Naive thymus-derived CD4-positive, alpha-beta T cell (primary cell): ENCODE measurements at regions not wholly inside any gene's neighbourhood (a gene's known extent, or its start where the extent isn't known, plus 50 kb on each side); places are given as distances from the start of the nearest gene placed in this dataset.

Experiments used
- ATAC-seq: fragments of 150-1000 bp; cut with Tn5 transposase; 2 replicates; pipeline ENCODE4 v1.10.0; 2021; ENCODE audit warnings: mild to moderate bottlenecking, moderate library complexity
- CTCF ChIA-PET: fragments of 350-600 bp; sonication (Branson Sonifier 250); formaldehyde crosslinking; loops from one replicate; lab custom pipeline; 2021; ENCODE audit warnings: antibody characterized with exemption; lab: Charles Lee
- POLR2A ChIA-PET: fragments of 350-600 bp; sonication (Branson Sonifier 250); formaldehyde crosslinking; loops from one replicate; lab custom pipeline; 2021; ENCODE audit warnings: antibody characterized with exemption, inconsistent platforms; lab: Charles Lee
- DNase-seq, 9 donors: peaks; one replicate each; pipeline versions ENCODE4 v3.0.0 to v3.0.0-alpha.2; 2020 to 2022; ENCODE audit warnings: mixed read lengths in 1 of 9
- H3K27ac ChIP-seq: one replicate; pipeline ENCODE4 v1.7.0; 2013; ENCODE audit warnings: mild to moderate bottlenecking, low read depth, low read length, moderate library complexity
- H3K27me3 ChIP-seq, 2 donors: one replicate each; pipeline ENCODE4 v1.7.0; 2013; ENCODE audit warnings: low read length in 2 of 2, mild to moderate bottlenecking in 2 of 2, moderate library complexity in 2 of 2; ENCODE audit not compliant: control insufficient read depth in 2 of 2, insufficient read depth in 2 of 2
- H3K36me3 ChIP-seq, 3 experiments: 1 replicate in 2 of 3; 2 replicates in 1 of 3; pipeline ENCODE4 v1.7.0; 2013; ENCODE audit warnings: low read length in 3 of 3, mild to moderate bottlenecking in 3 of 3, moderate library complexity in 1 of 3; ENCODE audit not compliant: insufficient read depth in 3 of 3, control insufficient read depth in 2 of 3
- H3K4me1 ChIP-seq, 2 donors: one replicate each; pipeline ENCODE4 v1.7.0; 2013; ENCODE audit warnings: low read length in 2 of 2, mild to moderate bottlenecking in 2 of 2, moderate library complexity in 1 of 2; ENCODE audit not compliant: control insufficient read depth in 2 of 2, insufficient read depth in 2 of 2
- H3K4me3 ChIP-seq: 2 replicates; pipeline ENCODE4 v1.7.0; 2013; ENCODE audit warnings: mild to moderate bottlenecking, low read length
- H3K9me3 ChIP-seq, 3 experiments: 1 replicate in 2 of 3; 2 replicates in 1 of 3; pipeline ENCODE4 v1.7.0; 2013; ENCODE audit warnings: low read length in 3 of 3; ENCODE audit not compliant: control insufficient read depth in 2 of 3
- H3K27ac Mint-ChIP-seq, 9 donors: one replicate each; pipeline ENCODE4 v1.8.0; 2020 to 2022; ENCODE audit warnings: mixed read lengths in 9 of 9, mild to moderate bottlenecking in 8 of 9, moderate library complexity in 5 of 9, inconsistent platforms in 2 of 9
- H3K27me3 Mint-ChIP-seq, 5 donors: one replicate each; pipeline ENCODE4 v1.8.0; 2021 to 2022; ENCODE audit warnings: mixed read lengths in 5 of 5, mild to moderate bottlenecking in 1 of 5
- H3K36me3 Mint-ChIP-seq, 5 donors: one replicate each; pipeline ENCODE4 v1.8.0; 2020 to 2022; ENCODE audit warnings: mixed read lengths in 5 of 5, mild to moderate bottlenecking in 3 of 5, inconsistent platforms in 1 of 5
- H3K4me1 Mint-ChIP-seq, 7 donors: one replicate each; pipeline ENCODE4 v1.8.0; 2020 to 2022; ENCODE audit warnings: mixed read lengths in 7 of 7, mild to moderate bottlenecking in 3 of 7, inconsistent platforms in 1 of 7
- H3K4me3 Mint-ChIP-seq, 10 donors: one replicate each; pipeline ENCODE4 v1.8.0; 2020 to 2022; ENCODE audit warnings: mild to moderate bottlenecking in 10 of 10, mixed read lengths in 10 of 10, moderate library complexity in 6 of 10, inconsistent platforms in 2 of 10
- H3K9me3 Mint-ChIP-seq, 11 donors: one replicate each; pipeline ENCODE4 v1.8.0; 2020 to 2022; ENCODE audit warnings: mixed read lengths in 11 of 11, mild to moderate bottlenecking in 4 of 11, inconsistent platforms in 1 of 11, moderate library complexity in 1 of 11
- intact Hi-C, 2 donors: fragments of 100-400 bp; cut with micrococcal nuclease; formaldehyde crosslinking; loops; one replicate each; pipeline ENCODE4 v1.15.1; 2023

DNA sequence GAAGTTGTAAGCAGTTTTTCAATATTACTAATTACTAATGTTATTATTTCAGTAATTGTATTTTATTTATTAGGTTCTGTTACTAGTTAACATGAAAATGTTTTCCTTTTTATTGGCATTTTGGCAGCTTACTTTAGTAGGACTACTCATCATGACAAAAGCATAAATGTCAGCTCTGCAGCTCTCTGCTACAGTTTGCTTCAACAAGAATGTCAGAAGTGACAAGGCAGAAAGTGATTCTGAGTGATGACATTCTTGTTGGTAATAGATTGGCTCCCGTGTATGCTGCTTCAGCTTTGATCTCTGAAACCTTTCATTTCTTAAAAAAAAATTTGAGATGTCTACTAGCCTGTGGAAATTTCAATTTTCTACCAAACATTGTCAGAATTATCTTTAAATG, 1193.9 kb downstream of the FSTL5 start:
- Mint-ChIP-seq H3K9me3 (peaks cover 0 to 29% (median 4%) of the 10 kb centered on the region in 11 donors), H3K36me3 (no peaks in the 10 kb centered on the region), H3K27me3 (no peaks in the 10 kb centered on the region), H3K27ac (no peak overlapping the region), H3K4me1 (no peaks in the 10 kb centered on the region), H3K4me3 (no peak overlapping the region)
- Histone ChIP-seq H3K27ac (no peak overlapping the region), H3K4me3 (no peak overlapping the region), H3K9me3 (no peaks in the 10 kb centered on the region), H3K36me3 (no peaks in the 10 kb centered on the region), H3K27me3 (no peaks in the 10 kb centered on the region), H3K4me1 (no peaks in the 10 kb centered on the region)
- no peak for ATAC-seq
- DNase-seq = no peak
- ChIA-PET POLR2A (no interaction called here), CTCF (no interaction called here)
- intact Hi-C loops = no loop called here

DNA sequence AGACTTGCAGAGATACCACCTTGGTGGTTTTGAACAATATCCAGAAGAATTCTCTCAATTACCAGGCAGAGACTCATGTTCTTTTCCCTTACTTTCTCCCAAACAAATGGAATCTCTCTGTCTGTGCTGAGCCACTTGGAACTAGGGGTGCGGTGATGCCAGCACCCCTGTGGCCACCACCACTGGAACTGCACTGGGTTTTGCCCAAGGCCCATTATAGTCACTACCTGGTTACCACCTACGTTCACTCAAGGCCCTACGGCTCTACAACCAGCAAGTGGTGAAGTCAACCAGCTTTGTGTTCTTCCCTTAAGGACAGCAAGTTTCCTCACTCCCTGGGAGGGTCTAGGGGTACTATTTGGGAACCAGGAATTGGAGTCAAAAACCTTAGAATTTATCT, 1183.7 kb downstream of the FSTL5 start:
- Mint-ChIP-seq H3K36me3 (no peaks in the 10 kb centered on the region), H3K27ac (no peak overlapping the region), H3K27me3 (no peaks in the 10 kb centered on the region), H3K9me3 (peaks cover 2 to 29% (median 7%) of the 10 kb centered on the region in 11 donors), H3K4me3 (no peak overlapping the region), H3K4me1 (no peaks in the 10 kb centered on the region)
- ChIA-PET CTCF (no interaction called here), POLR2A (no interaction called here)
- H3K4me1 ChIP-seq = no peaks in the 10 kb centered on the region
- no peaks in the 10 kb centered on the region for H3K9me3 ChIP-seq
- no peaks in the 10 kb centered on the region for H3K36me3 ChIP-seq
- intact Hi-C loops = no loop called here
- no peaks in the 10 kb centered on the region for H3K27me3 ChIP-seq
- DNase-seq = no peak
- no peak overlapping the region for H3K4me3 ChIP-seq
- no peak overlapping the region for H3K27ac ChIP-seq
- ATAC-seq = no peak

DNA sequence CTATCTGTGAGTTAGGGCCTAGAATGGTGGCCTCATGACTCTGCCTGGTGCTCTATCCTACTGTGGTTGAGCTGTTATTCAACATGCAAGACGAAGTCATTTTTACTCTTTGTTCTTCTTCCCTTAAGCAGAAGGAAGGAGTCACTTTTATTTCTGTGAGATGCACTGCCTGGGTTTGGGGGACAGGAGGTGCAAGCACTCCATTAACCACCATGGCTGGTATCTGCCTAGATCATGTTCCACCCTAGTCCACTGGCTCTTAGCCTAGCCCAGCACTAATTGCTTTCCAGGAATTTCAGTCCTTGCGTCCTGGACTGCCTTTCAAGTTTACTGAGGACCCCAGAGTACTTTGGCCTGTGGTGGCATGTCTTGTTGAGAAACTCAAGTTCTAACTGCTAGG, 1182.7 kb downstream of the FSTL5 start:
- H3K36me3 Mint-ChIP-seq = no peaks in the 10 kb centered on the region
- no peaks in the 10 kb centered on the region for H3K36me3 ChIP-seq
- no peak for ATAC-seq
- no peaks in the 10 kb centered on the region for H3K4me1 Mint-ChIP-seq
- no peak overlapping the region for H3K4me3 Mint-ChIP-seq
- no peak overlapping the region for H3K27ac Mint-ChIP-seq
- no peak for DNase-seq
- no peaks in the 10 kb centered on the region for H3K9me3 ChIP-seq
- intact Hi-C loops = no loop called here
- H3K27me3 ChIP-seq = no peaks in the 10 kb centered on the region
- no peak overlapping the region for H3K4me3 ChIP-seq
- peaks cover 2 to 22% (median 7%) of the 10 kb centered on the region in 11 donors for H3K9me3 Mint-ChIP-seq
- no peaks in the 10 kb centered on the region for H3K4me1 ChIP-seq
- H3K27ac ChIP-seq = no peak overlapping the region
- no peaks in the 10 kb centered on the region for H3K27me3 Mint-ChIP-seq
- POLR2A ChIA-PET = no interaction called here
- CTCF ChIA-PET = no interaction called here

DNA sequence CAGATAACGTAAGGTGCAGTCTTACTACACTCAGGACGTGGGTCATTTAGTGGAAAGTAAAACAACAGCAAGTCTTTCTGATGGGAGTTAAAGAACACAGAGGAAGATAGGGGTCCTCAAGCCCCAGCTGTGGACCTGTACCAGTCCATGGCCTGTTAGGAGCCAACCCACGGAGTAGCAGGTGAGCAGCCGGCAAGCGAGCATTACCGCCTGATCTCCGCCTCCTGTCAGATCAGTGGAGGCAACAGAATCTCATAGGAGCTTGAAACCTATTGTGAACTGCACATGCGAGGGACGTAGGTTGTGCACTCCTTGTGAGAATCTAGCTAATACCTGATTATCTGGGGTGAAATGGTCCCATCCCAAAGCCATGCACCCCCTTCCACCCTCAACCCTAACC, 1180.8 kb downstream of the FSTL5 start:
- no peak overlapping the region for H3K27ac Mint-ChIP-seq
- no peaks in the 10 kb centered on the region for H3K36me3 Mint-ChIP-seq
- Histone ChIP-seq H3K27me3 (no peaks in the 10 kb centered on the region), H3K4me1 (no peaks in the 10 kb centered on the region), H3K27ac (no peak overlapping the region), H3K9me3 (no peaks in the 10 kb centered on the region), H3K36me3 (no peaks in the 10 kb centered on the region), H3K4me3 (no peak overlapping the region)
- peaks cover 2 to 22% (median 7%) of the 10 kb centered on the region in 11 donors for H3K9me3 Mint-ChIP-seq
- CTCF ChIA-PET = no interaction called here
- intact Hi-C loops = no loop called here
- no peaks in the 10 kb centered on the region for H3K27me3 Mint-ChIP-seq
- ATAC-seq (no peak), DNase-seq (no peak)
- H3K4me1 Mint-ChIP-seq = no peaks in the 10 kb centered on the region
- POLR2A ChIA-PET = no interaction called here
- H3K4me3 Mint-ChIP-seq = no peak overlapping the region

DNA sequence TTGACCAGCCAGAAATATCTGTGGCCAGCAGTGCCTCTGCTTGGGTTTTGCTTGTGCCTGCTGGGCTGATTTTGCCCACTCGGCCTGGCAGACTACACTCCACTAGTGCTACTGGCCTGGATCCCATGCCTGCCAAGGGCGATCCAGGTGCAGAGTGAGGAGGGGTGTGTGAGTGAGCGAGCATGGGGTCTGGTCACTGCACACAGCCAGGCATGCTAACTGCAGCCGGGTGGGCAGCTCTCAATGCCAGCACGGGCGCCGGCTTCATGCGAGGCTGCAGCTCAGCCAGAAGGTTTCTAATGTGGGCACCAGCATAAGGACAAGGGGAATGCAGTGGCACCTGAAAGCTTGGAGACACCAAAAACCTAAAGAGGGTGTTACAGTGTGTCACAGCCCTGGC, 1161.4 kb downstream of the FSTL5 start:
- intact Hi-C loops = no loop called here
- H3K4me3 ChIP-seq = no peak overlapping the region
- ChIA-PET CTCF (no interaction called here), POLR2A (no interaction called here)
- no peaks in the 10 kb centered on the region for H3K36me3 ChIP-seq
- no peaks in the 10 kb centered on the region for H3K27me3 ChIP-seq
- DNase-seq (no peak), ATAC-seq (no peak)
- Mint-ChIP-seq H3K9me3 (peaks cover 0 to 8% (median 2%) of the 10 kb centered on the region in 11 donors), H3K27ac (no peak overlapping the region), H3K27me3 (no peaks in the 10 kb centered on the region), H3K4me3 (no peak overlapping the region), H3K4me1 (no peaks in the 10 kb centered on the region), H3K36me3 (no peaks in the 10 kb centered on the region)
- no peaks in the 10 kb centered on the region for H3K9me3 ChIP-seq
- no peak overlapping the region for H3K27ac ChIP-seq
- no peaks in the 10 kb centered on the region for H3K4me1 ChIP-seq

DNA sequence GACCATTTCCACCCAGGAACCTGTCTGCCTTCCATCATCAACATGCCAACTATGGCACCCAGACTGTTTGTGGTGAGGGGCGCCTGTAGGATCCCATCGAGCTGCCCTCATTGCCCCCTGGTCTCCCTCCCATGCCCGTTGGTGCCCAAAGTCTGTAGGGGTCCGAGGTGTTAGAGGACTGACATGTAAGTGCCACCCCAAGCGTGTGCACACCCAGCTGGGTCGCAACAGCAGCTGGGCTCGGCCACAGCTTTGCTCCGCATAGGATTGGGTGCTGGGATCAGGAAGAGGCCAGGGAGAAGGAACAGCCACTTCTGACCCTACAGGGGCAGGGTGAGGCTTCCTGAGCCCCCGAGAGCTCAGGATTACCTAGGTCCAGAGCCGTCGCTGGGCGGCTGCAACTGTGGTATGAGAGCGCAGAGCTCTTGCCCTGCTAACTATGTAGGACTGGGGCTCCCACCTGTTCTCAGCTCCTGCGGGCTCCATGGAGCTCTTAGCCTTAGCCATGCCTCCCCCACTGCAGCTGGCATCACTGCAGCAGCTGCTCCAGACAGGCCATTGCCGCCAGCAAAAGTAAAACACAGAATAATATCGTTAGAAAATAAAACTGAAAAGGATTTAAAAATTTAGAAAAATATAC, 1160.3 kb downstream of the FSTL5 start:
- ATAC-seq = no peak
- intact Hi-C loops = no loop called here
- H3K27ac Mint-ChIP-seq = no peak overlapping the region
- Histone ChIP-seq H3K4me3 (no peak overlapping the region), H3K27ac (no peak overlapping the region), H3K27me3 (no peaks in the 10 kb centered on the region), H3K4me1 (no peaks in the 10 kb centered on the region), H3K36me3 (no peaks in the 10 kb centered on the region), H3K9me3 (no peaks in the 10 kb centered on the region)
- POLR2A ChIA-PET = no interaction called here
- no peak for DNase-seq
- CTCF ChIA-PET = no interaction called here
- peaks cover 0 to 8% (median 2%) of the 10 kb centered on the region in 11 donors for H3K9me3 Mint-ChIP-seq
- no peaks in the 10 kb centered on the region for H3K4me1 Mint-ChIP-seq
- no peaks in the 10 kb centered on the region for H3K36me3 Mint-ChIP-seq
- H3K4me3 Mint-ChIP-seq = no peak overlapping the region
- no peaks in the 10 kb centered on the region for H3K27me3 Mint-ChIP-seq

DNA sequence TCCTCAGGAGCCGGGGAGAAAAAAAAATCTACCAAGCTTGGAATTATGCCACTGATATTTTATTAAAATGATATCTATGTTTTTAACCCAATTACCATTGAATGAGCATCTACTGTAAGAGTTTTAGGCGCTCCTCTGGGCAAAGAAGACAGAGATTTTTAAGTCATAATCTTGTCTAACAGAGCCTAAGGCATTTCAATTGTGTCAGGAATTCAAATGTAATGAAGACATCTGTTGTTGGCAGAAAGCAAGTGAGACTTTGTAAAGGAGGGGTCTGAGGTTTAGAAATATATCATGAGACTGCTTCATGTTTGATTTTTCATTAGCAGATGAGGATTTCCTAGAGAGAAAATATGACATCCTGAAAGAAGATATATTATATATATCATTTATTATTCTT, 1158.1 kb downstream of the FSTL5 start:
- Histone ChIP-seq H3K4me3 (no peak overlapping the region), H3K27me3 (no peaks in the 10 kb centered on the region), H3K9me3 (no peaks in the 10 kb centered on the region), H3K36me3 (no peaks in the 10 kb centered on the region), H3K27ac (no peak overlapping the region), H3K4me1 (no peaks in the 10 kb centered on the region)
- DNase-seq (no peak), ATAC-seq (no peak)
- H3K4me1 Mint-ChIP-seq = no peaks in the 10 kb centered on the region
- no peak overlapping the region for H3K4me3 Mint-ChIP-seq
- peaks cover 0 to 14% (median 4%) of the 10 kb centered on the region in 11 donors for H3K9me3 Mint-ChIP-seq
- ChIA-PET POLR2A (no interaction called here), CTCF (no interaction called here)
- H3K27me3 Mint-ChIP-seq = no peaks in the 10 kb centered on the region
- H3K27ac Mint-ChIP-seq = no peak overlapping the region
- intact Hi-C loops = no loop called here
- no peaks in the 10 kb centered on the region for H3K36me3 Mint-ChIP-seq
